GM12878 (cell line): ENCODE measurements at regions not wholly inside any gene's neighbourhood (a gene's known extent, or its start where the extent isn't known, plus 50 kb on each side); places are given as distances from the start of the nearest gene placed in this dataset.

ENCODE experiments used
- ATAC-seq: fragments of 200-7000 bp; cut with Tn5 transposase; 3 replicates; pipeline ENCODE4 v1.9.1; 2020; ENCODE audit warnings: mild to moderate bottlenecking, moderate library complexity
- BruUV-seq: library from RNA; stranded (reverse); fragments of 400-500 nt; replicated peaks from 2 replicates; lab custom pipeline; 2021; lab: Mats Ljungman, UMichigan
- CTCF ChIA-PET: fragments of 300-600 bp; sonication (Branson Sonifier 250); formaldehyde crosslinking; extraction: SDS; loops from one replicate; lab custom pipeline; 2021; ENCODE audit warnings: inconsistent platforms; lab: Yijun Ruan, JAX
- POLR2A ChIA-PET: fragments of 350-600 bp; formaldehyde crosslinking; extraction: SDS; loops from one replicate; lab custom pipeline; 2021; ENCODE audit warnings: inconsistent platforms; lab: Charles Lee
- RAD21 ChIA-PET: fragments of 300-600 bp; sonication (Branson Sonifier 250); formaldehyde crosslinking; loops from one replicate; lab custom pipeline; 2023; ENCODE audit warnings: antibody characterized with exemption; ENCODE audit not compliant: unreplicated experiment; lab: Charles Lee
- SMC1A ChIA-PET: fragments of 300-600 bp; sonication (Branson Sonifier 250); formaldehyde crosslinking; loops from one replicate; lab custom pipeline; 2023; ENCODE audit not compliant: unreplicated experiment, uncharacterized antibody; lab: Charles Lee
- DNase-seq: peaks from one replicate; pipeline ENCODE4 v3.0.0-alpha.2; 2011; ENCODE audit warnings: low read depth, low spot score
- FAIRE-seq: peaks from 3 replicates; lab custom pipeline; 2011; peaks lifted over from hg19 to GRCh38; lab: Jason Lieb, UNC
- H2AFZ ChIP-seq: 2 replicates; pipeline ENCODE4 v1.6.0; 2011; ENCODE audit warnings: low read depth, low read length, control low read depth; ENCODE audit not compliant: control insufficient read depth
- H3K27ac ChIP-seq: 2 replicates; pipeline ENCODE4 v1.5.1; 2011; ENCODE audit warnings: control low read depth; ENCODE audit not compliant: control insufficient read depth, insufficient read depth
- H3K27me3 ChIP-seq, 2 experiments: replicated peaks in 1 of 2; 2 replicates each; pipeline versions ENCODE4 v1.6.0 to v1.6.1; 2011; ENCODE audit warnings: low read length in 1 of 2; ENCODE audit not compliant: control insufficient read depth in 2 of 2, insufficient read depth in 2 of 2
- H3K36me3 ChIP-seq, 2 experiments: 2 replicates each; pipeline ENCODE4 v1.5.1; 2011; ENCODE audit warnings: low read length in 1 of 2; ENCODE audit not compliant: control insufficient read depth in 2 of 2, insufficient read depth in 2 of 2
- H3K4me1 ChIP-seq: 2 replicates; pipeline ENCODE4 v1.6.1; 2011; ENCODE audit warnings: mild to moderate bottlenecking, low read length, moderate library complexity, mixed read lengths; ENCODE audit not compliant: control insufficient read depth, insufficient read depth
- H3K4me2 ChIP-seq: 2 replicates; pipeline ENCODE4 v1.6.0; 2011; ENCODE audit warnings: control low read depth; ENCODE audit not compliant: control insufficient read depth, insufficient read depth
- H3K4me3 ChIP-seq: fragments of 200-600 bp; sonication (generic); 2 replicates; pipeline ENCODE4 v1.5.1; 2016
- H3K79me2 ChIP-seq: 2 replicates; pipeline ENCODE4 v1.6.0; 2011; ENCODE audit warnings: low read length; ENCODE audit not compliant: control insufficient read depth, insufficient read depth
- H3K9ac ChIP-seq: 2 replicates; pipeline ENCODE4 v1.8.0; 2011; ENCODE audit warnings: low read length, control low read depth, mixed read lengths; ENCODE audit not compliant: control insufficient read depth, insufficient read depth
- H3K9me3 ChIP-seq: replicated peaks from 3 replicates; pipeline ENCODE4 v1.5.1; 2011; ENCODE audit warnings: mild to moderate bottlenecking, low read length; ENCODE audit not compliant: control insufficient read depth, insufficient read depth
- H4K20me1 ChIP-seq: 2 replicates; pipeline ENCODE4 v1.6.0; 2011; ENCODE audit not compliant: control insufficient read depth, insufficient read depth
- CBX3 ChIP-seq: fragments of 200-600 bp; sonication (generic); IDR thresholded peaks from 2 replicates; pipeline ENCODE4 v1.6.1; 2016; ENCODE audit warnings: low read depth, borderline replicate concordance
- NKRF ChIP-seq: fragments of 450-650 bp; conservative IDR thresholded peaks from 2 replicates; pipeline ENCODE4 v1.6.1; 2017; ENCODE audit warnings: mild to moderate bottlenecking, moderate library complexity
- SUZ12 ChIP-seq: fragments of 200-600 bp; sonication (generic); IDR thresholded peaks from one replicate; pipeline ENCODE4 v1.6.1; 2018; ENCODE audit warnings: antibody characterized with exemption, mild to moderate bottlenecking; ENCODE audit not compliant: unreplicated experiment
- TCF7 ChIP-seq: IDR thresholded peaks from 2 replicates; pipeline ENCODE4 v1.6.1; 2014; ENCODE audit warnings: antibody characterized with exemption, borderline replicate concordance
- ZBTB11 ChIP-seq: fragments of 450-650 bp; formaldehyde crosslinking; IDR thresholded peaks from 2 replicates; pipeline ENCODE4 v1.5.0; 2022; ENCODE audit warnings: mild to moderate bottlenecking, missing genetic modification characterization
- in situ Hi-C: fragments of 300-500 bp; cut with MboI; formaldehyde crosslinking; loops from 9 replicates; pipeline ENCODE4 v1.14.3; 2018; ENCODE audit warnings: mixed read lengths
- intact Hi-C: fragments of 100-400 bp; cut with micrococcal nuclease; formaldehyde crosslinking; loops from one replicate; pipeline ENCODE4 v1.14.2; 2022; ENCODE audit not compliant: unreplicated experiment

- no peak for TF ChIP-seq NKRF
- TF ChIP-seq, all 136 proteins: peak for 0
Measured at GRCh38 chr17:70454377-70454776, 285.0 kb downstream of the KCNJ2 start (continued).

- ChIA-PET SMC1A (interaction anchor here (0.8 to 1.8 kb wide), 5 partner anchors 8 to 30 kb away, joined by 3 to 5 read pairs (median 3); no protein-coding TSS in a partner anchor), CTCF (no interaction called here), RAD21 (interaction anchor here (1.7 kb wide), 1 partner anchor 12 kb away, joined by 3 read pairs; no protein-coding TSS in a partner anchor), POLR2A (no interaction called here)
- no peaks in the 10 kb centered on the region for H3K36me3 ChIP-seq
- H3K27me3 ChIP-seq: no peaks in the 10 kb centered on the region
- ATAC-seq: no peak
- no TSS peak for BruUV-seq
- no peak overlapping the region for H3K27ac ChIP-seq
- H3K9me3 ChIP-seq: no peaks in the 10 kb centered on the region
- H3K9ac ChIP-seq: no peak overlapping the region
- H3K4me2 ChIP-seq: no peak overlapping the region
- no peak overlapping the region for H2AFZ ChIP-seq
- no peaks in the 10 kb centered on the region for H3K4me1 ChIP-seq
- FAIRE-seq: no peak
- DNase-seq: no peak
- H4K20me1 ChIP-seq: no peaks in the 10 kb centered on the region
- no peaks in the 10 kb centered on the region for H3K79me2 ChIP-seq
- TF ChIP-seq CBX3 (no peak), ZBTB11 (CRISPR knock-in tag) (no peak), SUZ12 (no peak), TCF7 (no peak)
- intact Hi-C loops (no loop called here), in situ Hi-C loops (no loop called here)
- H3K4me3 ChIP-seq: no peak overlapping the region
Measured at GRCh38 chr17:70454908-70455307, 285.6 kb downstream of the KCNJ2 start.
